ENCODE measurements at regions not wholly inside any gene's neighbourhood (a gene's known extent, or its start where the extent isn't known, plus 50 kb on each side); places are given as distances from the start of the nearest gene placed in this dataset.

- intact Hi-C loops (cut with DNase I) = no loop called here
- ATAC-seq (no peak), DNase-seq (no peak)
- Histone ChIP-seq H3K9me3 (no peaks in the 10 kb centered on the region), H3K4me3 (no peak overlapping the region), H3K4me1 (no peaks in the 10 kb centered on the region), H3K27me3 (no peaks in the 10 kb centered on the region), H3K27ac (no peak overlapping the region), H3K36me3 (no peaks in the 10 kb centered on the region)
- TF ChIP-seq CTCF (IDR thresholded peaks at IDR 0.05) = no peak
Measured at GRCh38 chr2:810397-810796, 133.2 kb upstream of the TMEM18 start.

GRCh38 chr2:807300-807699 is 130.1 kb upstream of the TMEM18 start:
- TF ChIP-seq CTCF (IDR thresholded peaks at IDR 0.05) = no peak
- H3K4me1 ChIP-seq = no peaks in the 10 kb centered on the region
- no peaks in the 10 kb centered on the region for H3K9me3 ChIP-seq
- H3K4me3 ChIP-seq = no peak overlapping the region
- H3K27ac ChIP-seq = no peak overlapping the region
- intact Hi-C loops (cut with DNase I) = no loop called here
- DNase-seq (no peak), ATAC-seq (no peak)
- no peaks in the 10 kb centered on the region for H3K36me3 ChIP-seq
- H3K27me3 ChIP-seq = no peaks in the 10 kb centered on the region

GRCh38 chr2:805664-806063 is 128.5 kb upstream of the TMEM18 start:
- no peak for DNase-seq
- intact Hi-C loops (cut with DNase I) = no loop called here
- no peak for TF ChIP-seq CTCF (IDR thresholded peaks at IDR 0.05)

GRCh38 chr2:797993-798392 is 120.8 kb upstream of the TMEM18 start:
- no peak overlapping the region for H3K27ac ChIP-seq
- H3K36me3 ChIP-seq = no peaks in the 10 kb centered on the region
- intact Hi-C loops (cut with DNase I) = no loop called here
- no peak for DNase-seq
- no peak overlapping the region for H3K4me3 ChIP-seq
- no peaks in the 10 kb centered on the region for H3K9me3 ChIP-seq
- no peaks in the 10 kb centered on the region for H3K4me1 ChIP-seq
- ATAC-seq = no peak
- H3K27me3 ChIP-seq = no peaks in the 10 kb centered on the region
- no peak for TF ChIP-seq CTCF (IDR thresholded peaks at IDR 0.05)

More at GRCh38 chr2:805664-806063, 128.5 kb upstream of the TMEM18 start:
- Histone ChIP-seq H3K27ac (no peak overlapping the region), H3K27me3 (no peaks in the 10 kb centered on the region), H3K9me3 (no peaks in the 10 kb centered on the region), H3K4me1 (no peaks in the 10 kb centered on the region), H3K36me3 (no peaks in the 10 kb centered on the region), H3K4me3 (no peak overlapping the region)
- no peak for ATAC-seq

GRCh38 chr2:797556-797955 is 120.3 kb upstream of the TMEM18 start:
- no peaks in the 10 kb centered on the region for H3K27me3 ChIP-seq
- ATAC-seq = no peak
- H3K9me3 ChIP-seq = no peaks in the 10 kb centered on the region
- H3K36me3 ChIP-seq = no peaks in the 10 kb centered on the region
- no peak overlapping the region for H3K4me3 ChIP-seq
- no peaks in the 10 kb centered on the region for H3K4me1 ChIP-seq
- H3K27ac ChIP-seq = no peak overlapping the region
- no peak for TF ChIP-seq CTCF (IDR thresholded peaks at IDR 0.05)
- intact Hi-C loops (cut with DNase I) = no loop called here
- DNase-seq = no peak

Data from left lung (tissue), 4 donors.